Breast epithelium (tissue), 3 donors: ENCODE measurements at regions not wholly inside any gene's neighbourhood (a gene's known extent, or its start where the extent isn't known, plus 50 kb on each side); places are given as distances from the start of the nearest gene placed in this dataset.

Experiments
- POLR2AphosphoS5 ChIP-seq, 3 donors: sonication (generic); formaldehyde crosslinking; IDR thresholded peaks; one replicate each; pipeline ENCODE4 v1.6.1; 2017; ENCODE audit warnings: antibody characterized with exemption in 3 of 3
- TF ChIP-seq, protein P1 (sequence below), 3 donors: fragments of 450-650 bp; IDR thresholded peaks; one replicate each; pipeline ENCODE4 v1.5.1; 2016 to 2017; ENCODE audit warnings: antibody characterized with exemption in 3 of 3, mild to moderate bottlenecking in 3 of 3, moderate library complexity in 3 of 3

DNA sequence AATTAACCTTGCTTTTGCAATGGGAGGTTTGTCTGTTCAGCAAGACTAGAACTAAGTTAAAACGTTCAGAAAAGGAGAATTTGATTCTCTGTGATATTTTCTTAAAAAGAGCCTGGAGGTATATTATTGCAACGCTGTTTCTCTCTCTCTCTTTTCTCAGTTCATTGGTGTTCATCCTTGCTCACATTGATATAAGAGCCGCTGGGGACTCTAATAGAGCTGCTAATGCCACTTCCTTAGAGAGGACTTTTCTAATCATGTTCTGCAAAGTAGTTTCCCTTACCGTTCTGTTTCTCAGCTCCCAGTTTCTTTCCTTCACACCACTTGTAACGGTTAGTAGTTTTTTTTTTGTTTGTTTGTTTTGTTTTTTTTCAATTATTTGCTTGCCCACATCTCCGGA is 203.8 kb downstream of the RWDD3 start:
- TF ChIP-seq, protein P1, sequence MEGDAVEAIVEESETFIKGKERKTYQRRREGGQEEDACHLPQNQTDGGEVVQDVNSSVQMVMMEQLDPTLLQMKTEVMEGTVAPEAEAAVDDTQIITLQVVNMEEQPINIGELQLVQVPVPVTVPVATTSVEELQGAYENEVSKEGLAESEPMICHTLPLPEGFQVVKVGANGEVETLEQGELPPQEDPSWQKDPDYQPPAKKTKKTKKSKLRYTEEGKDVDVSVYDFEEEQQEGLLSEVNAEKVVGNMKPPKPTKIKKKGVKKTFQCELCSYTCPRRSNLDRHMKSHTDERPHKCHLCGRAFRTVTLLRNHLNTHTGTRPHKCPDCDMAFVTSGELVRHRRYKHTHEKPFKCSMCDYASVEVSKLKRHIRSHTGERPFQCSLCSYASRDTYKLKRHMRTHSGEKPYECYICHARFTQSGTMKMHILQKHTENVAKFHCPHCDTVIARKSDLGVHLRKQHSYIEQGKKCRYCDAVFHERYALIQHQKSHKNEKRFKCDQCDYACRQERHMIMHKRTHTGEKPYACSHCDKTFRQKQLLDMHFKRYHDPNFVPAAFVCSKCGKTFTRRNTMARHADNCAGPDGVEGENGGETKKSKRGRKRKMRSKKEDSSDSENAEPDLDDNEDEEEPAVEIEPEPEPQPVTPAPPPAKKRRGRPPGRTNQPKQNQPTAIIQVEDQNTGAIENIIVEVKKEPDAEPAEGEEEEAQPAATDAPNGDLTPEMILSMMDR (IDR thresholded peaks at IDR 0.05), result no peak
- TF ChIP-seq POLR2AphosphoS5 (IDR thresholded peaks at IDR 0.05), result no peak
